ENCODE measurements at regions not wholly inside any gene's neighbourhood (a gene's known extent, or its start where the extent isn't known, plus 50 kb on each side); places are given as distances from the start of the nearest gene placed in this dataset.

DNA sequence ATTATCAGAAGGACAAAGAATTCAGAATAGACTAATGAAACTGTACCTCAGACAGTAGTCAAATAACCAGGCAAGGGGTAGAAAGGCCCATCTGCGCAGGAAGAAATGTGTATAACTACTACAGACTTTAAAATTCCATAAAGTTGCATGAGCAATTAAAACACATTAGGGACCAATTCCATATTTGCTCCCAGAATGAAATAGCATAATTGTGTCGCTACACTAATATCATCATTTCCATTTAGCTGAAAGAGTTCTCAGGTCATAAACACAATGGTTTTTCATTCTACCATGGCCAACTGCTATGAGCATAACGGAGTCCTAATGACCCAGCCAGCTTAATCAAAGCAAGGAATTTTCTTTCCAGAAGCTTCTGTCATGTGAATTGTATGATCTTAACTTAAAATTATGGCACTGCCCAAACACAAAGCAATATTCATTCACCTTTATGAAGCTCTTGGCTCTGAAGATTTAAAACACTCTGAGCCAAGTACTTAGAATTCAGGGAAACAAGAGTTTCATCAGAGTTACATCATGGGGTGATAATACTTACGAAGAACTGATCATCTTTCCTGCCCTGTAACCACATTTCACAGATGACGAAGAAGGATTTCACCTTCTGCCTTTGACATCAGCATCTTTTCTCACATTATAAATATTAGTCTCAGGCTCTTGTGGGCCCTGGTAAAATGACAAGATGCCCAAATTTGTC lies 98.1 kb upstream of the DOCK1 start:
- no peaks in the 10 kb centered on the region for H3K27me3 ChIP-seq (ENCODE audit: control insufficient read depth, insufficient read depth, low read length)

More for the DNA sequence above, 98.1 kb upstream of the DOCK1 start:
- no peak overlapping the region for H3K56ac ChIP-seq (ENCODE audit: extremely low read depth, insufficient read depth, low read length)
- intact Hi-C loops (cut with micrococcal nuclease) (no loop called here), dilution Hi-C loops (cut with HindIII; ENCODE audit: low sequenced_read_pairs, unreplicated experiment) (no loop called here), in situ Hi-C loops (cut with MboI; ENCODE audit: low sequenced_read_pairs) (no loop called here)
- 86% methylated on average over 1 of the region's 5 CpGs; no CpG with 5 or more reads in 1 of the 2 experiments for WGBS, 2 experiments (ENCODE audit: extremely low coverage in 2 of 2, insufficient read length in 1 of 2)
- no peaks in the 10 kb centered on the region for H3K79me1 ChIP-seq (ENCODE audit: low read depth in 1 of 2, low read length in 2 of 2)
- no peak overlapping the region for H2BK120ac ChIP-seq (ENCODE audit: low read depth, low read length)
- H4K20me1 ChIP-seq (ENCODE audit: insufficient read depth, low read length): no peaks in the 10 kb centered on the region
- no peak overlapping the region for H4K8ac ChIP-seq (ENCODE audit: low read depth in 2 of 2, low read length in 2 of 2)
- no peak overlapping the region for H2AK9ac ChIP-seq (replicated peaks; ENCODE audit: low read depth, low read length, poor library complexity)
- ChIA-PET CTCF (no interaction called here), POLR2A (ENCODE audit: unreplicated experiment) (no interaction called here)
- no peak overlapping the region for H2BK15ac ChIP-seq (ENCODE audit: low read depth, low read length)
- no peak overlapping the region for H4K5ac ChIP-seq (ENCODE audit: low read depth, low read length)
- no peak overlapping the region for H3K4me3 ChIP-seq (ENCODE audit: insufficient read depth, low read depth, low read length)
- no peak overlapping the region for H3K23ac ChIP-seq (ENCODE audit: low read depth, low read length)
- TF ChIP-seq FOS (IDR thresholded peaks at IDR 0.05; ENCODE audit: low read depth, low read length) (no peak), MXI1 (IDR thresholded peaks at IDR 0.05; ENCODE audit: borderline replicate concordance, low read depth, low read length) (no peak)
- TF ChIP-seq, protein P1, sequence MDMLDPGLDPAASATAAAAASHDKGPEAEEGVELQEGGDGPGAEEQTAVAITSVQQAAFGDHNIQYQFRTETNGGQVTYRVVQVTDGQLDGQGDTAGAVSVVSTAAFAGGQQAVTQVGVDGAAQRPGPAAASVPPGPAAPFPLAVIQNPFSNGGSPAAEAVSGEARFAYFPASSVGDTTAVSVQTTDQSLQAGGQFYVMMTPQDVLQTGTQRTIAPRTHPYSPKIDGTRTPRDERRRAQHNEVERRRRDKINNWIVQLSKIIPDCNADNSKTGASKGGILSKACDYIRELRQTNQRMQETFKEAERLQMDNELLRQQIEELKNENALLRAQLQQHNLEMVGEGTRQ (IDR thresholded peaks at IDR 0.05; ENCODE audit: low read depth, low read length): no peak
- H2BK20ac ChIP-seq (ENCODE audit: low read depth, low read length): no peak overlapping the region
- no peaks in the 10 kb centered on the region for H3K9me3 ChIP-seq (ENCODE audit: control insufficient read depth, insufficient read depth, low read length)
- H3K9ac ChIP-seq (ENCODE audit: low read depth, low read length): no peak overlapping the region
- no peak overlapping the region for H2AFZ ChIP-seq (replicated peaks; ENCODE audit: low read length, poor library complexity)
- H3K14ac ChIP-seq (replicated peaks; ENCODE audit: low read depth, low read length): no peak overlapping the region
- no peak overlapping the region for H3K4ac ChIP-seq (ENCODE audit: low read depth, low read length)
- no peak overlapping the region for H3K27ac ChIP-seq (ENCODE audit: insufficient read depth, low read length)
- H3K4me2 ChIP-seq (ENCODE audit: low read depth, low read length): no peak overlapping the region
- no peak overlapping the region for H2AK5ac ChIP-seq (ENCODE audit: low read depth, low read length)
- no TSS peak for BruUV-seq (replicated peaks)
- H2BK5ac ChIP-seq (ENCODE audit: low read depth, low read length, poor library complexity, severe bottlenecking): no peak overlapping the region
- DNase-seq (no peak), ATAC-seq (ENCODE audit: low read depth) (no peak)
- no peaks in the 10 kb centered on the region for H3K9me1 ChIP-seq (ENCODE audit: insufficient read depth, low read length)
- H3K36me3 ChIP-seq (ENCODE audit: control insufficient read depth, insufficient read depth, low read length): no peaks in the 10 kb centered on the region
- no peak overlapping the region for H4K91ac ChIP-seq (ENCODE audit: insufficient read depth, low read depth, low read length)
- H3K4me1 ChIP-seq (ENCODE audit: control insufficient read depth, insufficient read depth, low read length): no peaks in the 10 kb centered on the region
- H3K18ac ChIP-seq (ENCODE audit: low read depth, low read length): no peak overlapping the region

Data from IMR-90 (cell line).